GM12873 (cell line): ENCODE measurements at regions not wholly inside any gene's neighbourhood (a gene's known extent, or its start where the extent isn't known, plus 50 kb on each side); places are given as distances from the start of the nearest gene placed in this dataset.

Experiments used
- CTCF ChIP-seq: IDR thresholded peaks from 2 replicates; pipeline ENCODE4 v1.5.1; 2012; ENCODE audit warnings: low read depth, mild to moderate bottlenecking, moderate library complexity, low read length, control low read depth; ENCODE audit not compliant: insufficient read depth; ENCODE audit errors: missing control alignments

DNA sequence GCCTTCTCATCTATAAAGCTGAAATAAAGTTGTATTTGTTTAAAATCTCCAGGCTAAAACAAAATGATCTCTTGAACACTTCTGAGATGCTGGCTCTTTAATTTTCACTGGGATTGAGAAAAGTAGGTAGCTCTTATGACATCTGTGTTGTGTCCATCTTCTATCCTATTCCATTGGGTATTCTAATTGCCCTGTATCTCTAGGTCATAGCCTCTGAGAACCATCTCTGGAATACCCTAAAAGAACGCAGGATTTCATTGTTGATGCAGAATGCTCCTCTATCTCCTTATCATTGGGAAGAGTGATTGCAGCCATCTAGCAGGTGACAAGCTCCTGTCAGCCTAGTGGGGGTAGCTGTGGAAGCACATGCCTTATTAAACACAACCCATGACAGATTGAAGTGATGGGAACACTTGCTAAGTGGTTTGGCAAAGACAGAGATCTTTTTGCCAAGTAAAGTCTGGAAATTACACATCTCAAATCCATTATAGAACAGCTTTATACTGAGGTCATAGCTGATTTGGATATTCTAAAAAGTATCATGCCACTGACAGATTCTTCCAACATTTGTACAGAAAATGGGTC, 178.2 kb downstream of the TDRD15 start:
- no peak for TF ChIP-seq CTCF

DNA sequence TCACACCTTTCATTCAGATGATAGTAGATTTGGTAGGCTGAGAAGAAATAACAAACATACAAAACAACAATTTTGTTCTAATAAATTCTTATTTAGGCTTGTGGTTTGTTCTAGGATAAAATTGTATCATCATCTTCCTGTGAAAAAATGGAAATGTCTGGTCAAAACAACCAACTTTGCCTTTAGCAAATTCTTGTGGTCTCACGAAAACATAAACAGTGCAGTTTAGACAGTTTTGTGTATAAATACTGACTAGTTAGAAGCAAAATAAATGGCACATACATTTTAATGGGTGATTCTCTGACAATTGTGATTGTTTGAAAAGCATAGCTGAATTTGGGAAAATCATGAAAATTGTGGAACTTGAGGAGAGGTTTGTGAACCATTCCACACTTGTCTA, 180.1 kb downstream of the TDRD15 start:
- TF ChIP-seq CTCF: no peak

- no peak for TF ChIP-seq CTCF
Measured at GRCh38 chr2:21305581-21305980, 181.8 kb downstream of the TDRD15 start.

- TF ChIP-seq CTCF: no peak
Measured at GRCh38 chr2:21306235-21306634, 182.5 kb downstream of the TDRD15 start.

GRCh38 chr2:21307037-21307436, 183.3 kb downstream of the TDRD15 start:
- TF ChIP-seq CTCF: no peak

- TF ChIP-seq CTCF: no peak
Measured at GRCh38 chr2:21310493-21310892, 186.7 kb downstream of the TDRD15 start.

GRCh38 chr2:21314322-21314835, 190.6 kb downstream of the TDRD15 start:
- no peak for TF ChIP-seq CTCF
